K562 (cell line): ENCODE measurements at regions not wholly inside any gene's neighbourhood (a gene's known extent, or its start where the extent isn't known, plus 50 kb on each side); places are given as distances from the start of the nearest gene placed in this dataset.

Experiments used
- ARNT ChIP-seq, 2 experiments: fragments of 450-650 bp; IDR thresholded peaks; 2 replicates each; pipeline ENCODE4 v1.6.1; 2016; ENCODE audit warnings: mild to moderate bottlenecking in 1 of 2
- CBX3 ChIP-seq, 2 experiments: IDR thresholded peaks; 1 replicate in 1 of 2; 2 replicates in 1 of 2; pipeline ENCODE4 v1.6.1; 2012; ENCODE audit warnings: inconsistent platforms in 2 of 2, low read length in 2 of 2, borderline replicate concordance in 1 of 2, control low read depth in 1 of 2
- CBX5 ChIP-seq: IDR thresholded peaks from 2 replicates; pipeline ENCODE4 v1.6.1; 2014; ENCODE audit warnings: low read depth, borderline replicate concordance
- CC2D1A ChIP-seq: fragments of 450-650 bp; IDR thresholded peaks from 2 replicates; pipeline ENCODE4 v1.6.1; 2017; ENCODE audit warnings: mild to moderate bottlenecking
- CEBPZ ChIP-seq: fragments of 150-350 bp; IDR thresholded peaks from 2 replicates; pipeline ENCODE4 v1.6.1; 2014; ENCODE audit warnings: low read depth, mild to moderate bottlenecking, low read length, borderline replicate concordance
- HBP1 ChIP-seq: fragments of 450-650 bp; formaldehyde crosslinking; IDR thresholded peaks from 2 replicates; pipeline ENCODE4 v1.4.0; 2022; ENCODE audit warnings: missing genetic modification characterization
- MECOM ChIP-seq: fragments of 250-450 bp; sonication (Bioruptor Pico); IDR thresholded peaks from 2 replicates; pipeline ENCODE4 v1.8.0; 2022; ENCODE audit warnings: inconsistent platforms
- NR2C1 ChIP-seq, 2 experiments: fragments of 450-650 bp; IDR thresholded peaks; 2 replicates each; pipeline ENCODE4 v1.6.1; 2017; ENCODE audit warnings: mild to moderate bottlenecking in 2 of 2, antibody characterized with exemption in 1 of 2, inconsistent platforms in 1 of 2, missing compliant biosample characterization in 1 of 2, missing genetic modification characterization in 1 of 2
- RB1 ChIP-seq: fragments of 450-650 bp; IDR thresholded peaks from 2 replicates; pipeline ENCODE4 v1.6.1; 2017; ENCODE audit warnings: low read depth, mild to moderate bottlenecking
- RBM22 ChIP-seq: fragments of 200-400 bp; formaldehyde crosslinking; IDR thresholded peaks from 2 replicates; pipeline ENCODE4 v1.6.1; 2018; ENCODE audit warnings: low read length, low read depth; ENCODE audit not compliant: poor library complexity, severe bottlenecking
- TFAM ChIP-seq: fragments of 250-450 bp; sonication (Bioruptor Pico); conservative IDR thresholded peaks from 2 replicates; pipeline ENCODE4 v1.5.0; 2021; ENCODE audit warnings: mild to moderate bottlenecking, moderate library complexity
- TRIM24 ChIP-seq, 2 experiments: fragments of 450-650 bp; IDR thresholded peaks; 2 replicates each; pipeline ENCODE4 v1.6.1; 2016
- TRIM28 ChIP-seq: fragments of 450-650 bp; IDR thresholded peaks from 2 replicates; pipeline ENCODE4 v1.6.1; 2017
- ZEB2 ChIP-seq: fragments of 450-650 bp; IDR thresholded peaks from 2 replicates; pipeline ENCODE4 v1.6.1; 2016
- ZNF174 ChIP-seq: fragments of 250-450 bp; sonication (Bioruptor Pico); IDR thresholded peaks from 2 replicates; pipeline ENCODE4 v1.4.0; 2020; ENCODE audit warnings: mild to moderate bottlenecking
- ZNF280B ChIP-seq: fragments of 250-450 bp; sonication (Bioruptor Pico); IDR thresholded peaks from 2 replicates; pipeline ENCODE4 v1.5.1; 2021; ENCODE audit warnings: mild to moderate bottlenecking
- ZNF589 ChIP-seq: fragments of 200-800 bp; sonication (Bioruptor generic); IDR thresholded peaks from 2 replicates; pipeline ENCODE4 v1.6.1; 2016; ENCODE audit warnings: low read depth, missing genetic modification characterization, missing compliant biosample characterization

- no peak for TF ChIP-seq CEBPZ
- 0 out of 2 replicates have a peak, but pooled peaks have one; percentile 19 for TF ChIP-seq CC2D1A
- no peak for TF ChIP-seq RBM22
- TF ChIP-seq RB1, result no peak
- peak; percentile 88; the same call in 1 of the 2 replicates for TF ChIP-seq TRIM28
- TF ChIP-seq ZEB2, result peak; percentile 62; the same call in 1 of the 2 replicates
- TF ChIP-seq TRIM24 (IDR thresholded peaks at IDR 0.05), result peak; percentile 58 to 72; a peak in 3 of 4 replicates
- TF ChIP-seq ZNF174 (CRISPR knock-in tag), result no peak
- no peak for TF ChIP-seq HBP1
- TF ChIP-seq CBX3 (IDR thresholded peaks at IDR 0.05; ENCODE audit: borderline replicate concordance in 1 of 2, low read length in 2 of 2), result peak in 1 of 2 experiments; percentile 92; a peak in 2 of 3 replicates
- no peak for TF ChIP-seq TFAM (CRISPR knock-in tag)
- no peak for TF ChIP-seq NR2C1 (IDR thresholded peaks at IDR 0.05)
- TF ChIP-seq NR2C1 (tag; IDR thresholded peaks at IDR 0.05), result no peak
- TF ChIP-seq MECOM (CRISPR knock-in tag), result no peak
- 0 out of 4 replicates have a peak, but pooled peaks of 1 of the 2 experiments have one; percentile 45 for TF ChIP-seq ARNT (IDR thresholded peaks at IDR 0.05)
- peak; percentile 87 for TF ChIP-seq CBX5
- no peak for TF ChIP-seq ZNF589
- peak; percentile 55; the same call in 1 of the 2 replicates for TF ChIP-seq ZNF280B (CRISPR knock-in tag)
These were observed 646.8 kb upstream of the INTU start (continued) for GRCh38 chr4:126986005-126986404.
